Parathyroid adenoma (tissue), 2 donors: ENCODE measurements at regions not wholly inside any gene's neighbourhood (a gene's known extent, or its start where the extent isn't known, plus 50 kb on each side); places are given as distances from the start of the nearest gene placed in this dataset.
"Not testable (repeated sequence)": the region's sequence is repeated elsewhere in the genome, so short reads cannot be mapped to it uniquely, and the experiment has no call there.

Experiments used
- H2AFZ ChIP-seq: fragments of 300-600 bp; sonication (generic); one replicate; pipeline ENCODE4 v1.7.0; 2017; ENCODE audit warnings: antibody characterized with exemption, mild to moderate bottlenecking
- H3K27ac ChIP-seq: fragments of 300-600 bp; sonication (generic); one replicate; pipeline ENCODE4 v1.7.0; 2017
- H3K27me3 ChIP-seq: fragments of 300-600 bp; sonication (generic); one replicate; pipeline ENCODE4 v1.7.0; 2017; ENCODE audit warnings: low read length; ENCODE audit not compliant: control insufficient read depth, insufficient read depth
- H3K36me3 ChIP-seq: fragments of 300-600 bp; sonication (generic); one replicate; pipeline ENCODE4 v1.7.0; 2017; ENCODE audit warnings: low read length; ENCODE audit not compliant: control insufficient read depth, insufficient read depth
- H3K4me1 ChIP-seq: fragments of 300-600 bp; sonication (generic); one replicate; pipeline ENCODE4 v1.7.0; 2017; ENCODE audit warnings: control low read depth
- H3K4me2 ChIP-seq: fragments of 300-600 bp; sonication (generic); one replicate; pipeline ENCODE4 v1.7.0; 2017; ENCODE audit warnings: low read length
- H3K4me3 ChIP-seq: fragments of 300-600 bp; sonication (generic); one replicate; pipeline ENCODE4 v1.7.0; 2017; ENCODE audit warnings: low read depth, low read length
- H3K79me2 ChIP-seq: fragments of 300-600 bp; sonication (generic); one replicate; pipeline ENCODE4 v1.7.0; 2017; ENCODE audit warnings: control low read depth
- H3K9ac ChIP-seq: fragments of 300-600 bp; sonication (generic); one replicate; pipeline ENCODE4 v1.7.0; 2017; ENCODE audit warnings: mild to moderate bottlenecking
- H3K9me3 ChIP-seq: fragments of 300-600 bp; sonication (generic); one replicate; pipeline ENCODE4 v1.7.0; 2017; ENCODE audit warnings: low read length; ENCODE audit not compliant: control insufficient read depth
- CTCF ChIP-seq: fragments of 300-600 bp; sonication (generic); IDR thresholded peaks from one replicate; pipeline ENCODE4 v1.7.0; 2017; ENCODE audit warnings: antibody characterized with exemption, mild to moderate bottlenecking
- donor health status: primary hyperparathyroidism.

- no peak for TF ChIP-seq CTCF
- no peak overlapping the region for H2AFZ ChIP-seq
- no peaks in the 10 kb centered on the region for H3K79me2 ChIP-seq
- H3K4me1 ChIP-seq, result no peaks in the 10 kb centered on the region
- H3K27me3 ChIP-seq, result no peaks in the 10 kb centered on the region
- H3K27ac ChIP-seq, result no peak overlapping the region
- no peak overlapping the region for H3K4me2 ChIP-seq
- no peak overlapping the region for H3K4me3 ChIP-seq
- no peaks in the 10 kb centered on the region for H3K36me3 ChIP-seq
- H3K9ac ChIP-seq, result no peak overlapping the region
- H3K9me3 ChIP-seq, result no peaks in the 10 kb centered on the region
These were observed 130.6 kb downstream of the SEPTIN14 start for GRCh38 chr7:55731931-55732330.

- H3K4me2 ChIP-seq, result no peak overlapping the region
- H3K4me3 ChIP-seq, result no peak overlapping the region
- H3K79me2 ChIP-seq, result no peaks in the 10 kb centered on the region
- no peaks in the 10 kb centered on the region for H3K4me1 ChIP-seq
- TF ChIP-seq CTCF, result no peak
- no peak overlapping the region for H3K9ac ChIP-seq
- no peak overlapping the region for H2AFZ ChIP-seq
- H3K9me3 ChIP-seq, result no peaks in the 10 kb centered on the region
- H3K27me3 ChIP-seq, result no peaks in the 10 kb centered on the region
- no peaks in the 10 kb centered on the region for H3K36me3 ChIP-seq
- H3K27ac ChIP-seq, result no peak overlapping the region
These were observed 132.4 kb downstream of the SEPTIN14 start for GRCh38 chr7:55730197-55730596.

GRCh38 chr7:55723621-55723941 is 139.0 kb downstream of the SEPTIN14 start:
- H3K9ac ChIP-seq, result no peak overlapping the region
- H3K9me3 ChIP-seq, result no peaks in the 10 kb centered on the region
- no peak overlapping the region for H2AFZ ChIP-seq
- no peaks in the 10 kb centered on the region for H3K36me3 ChIP-seq
- no peak overlapping the region for H3K27ac ChIP-seq
- no peaks in the 10 kb centered on the region for H3K79me2 ChIP-seq
- H3K4me1 ChIP-seq, result no peaks in the 10 kb centered on the region
- no peak overlapping the region for H3K4me3 ChIP-seq
- H3K4me2 ChIP-seq, result no peak overlapping the region
- no peak for TF ChIP-seq CTCF
- H3K27me3 ChIP-seq, result no peaks in the 10 kb centered on the region

GRCh38 chr7:55722874-55723620 is 139.5 kb downstream of the SEPTIN14 start:
- not testable (repeated sequence) for H3K9me3 ChIP-seq, H3K27me3 ChIP-seq, H3K9ac ChIP-seq

GRCh38 chr7:55721004-55721403 is 141.5 kb downstream of the SEPTIN14 start:
- not testable (repeated sequence) for H3K4me1 ChIP-seq, H3K9ac ChIP-seq, H3K9me3 ChIP-seq, H3K4me2 ChIP-seq, H2AFZ ChIP-seq, H3K79me2 ChIP-seq, H3K27me3 ChIP-seq, H3K27ac ChIP-seq, H3K36me3 ChIP-seq, H3K4me3 ChIP-seq

More at GRCh38 chr7:55722874-55723620, 139.5 kb downstream of the SEPTIN14 start:
- H3K36me3 ChIP-seq, H2AFZ ChIP-seq, H3K79me2 ChIP-seq, H3K27ac ChIP-seq, H3K4me3 ChIP-seq, H3K4me2 ChIP-seq, H3K4me1 ChIP-seq: not testable (repeated sequence)

- not testable (repeated sequence) for H2AFZ ChIP-seq, H3K9me3 ChIP-seq
These were observed 143.1 kb upstream of the VOPP1 start for GRCh38 chr7:55715247-55715867.

GRCh38 chr7:55714370-55714769 is 142.1 kb upstream of the VOPP1 start:
- not testable (repeated sequence) for H3K27me3 ChIP-seq, H3K27ac ChIP-seq, H3K4me2 ChIP-seq, H3K9ac ChIP-seq, H3K9me3 ChIP-seq, H3K4me3 ChIP-seq, H2AFZ ChIP-seq, H3K36me3 ChIP-seq, H3K79me2 ChIP-seq, H3K4me1 ChIP-seq

More at GRCh38 chr7:55715247-55715867, 143.1 kb upstream of the VOPP1 start:
- not testable (repeated sequence) for H3K27me3 ChIP-seq, H3K4me1 ChIP-seq, H3K4me3 ChIP-seq, H3K27ac ChIP-seq, H3K79me2 ChIP-seq, H3K9ac ChIP-seq, H3K4me2 ChIP-seq, H3K36me3 ChIP-seq

- H3K4me2 ChIP-seq, H3K4me1 ChIP-seq, H3K9ac ChIP-seq, H2AFZ ChIP-seq, H3K9me3 ChIP-seq, H3K4me3 ChIP-seq, H3K27me3 ChIP-seq, H3K27ac ChIP-seq, H3K36me3 ChIP-seq, H3K79me2 ChIP-seq: not testable (repeated sequence)
These were observed 138.0 kb upstream of the VOPP1 start for GRCh38 chr7:55710312-55710711.
